Hepatocyte (in vitro differentiated cells): ENCODE measurements at regions not wholly inside any gene's neighbourhood (a gene's known extent, or its start where the extent isn't known, plus 50 kb on each side); places are given as distances from the start of the nearest gene placed in this dataset.

Source experiments
- CTCF ChIP-seq: fragments of 200-600 bp; sonication (generic); IDR thresholded peaks from 2 replicates; pipeline ENCODE4 v1.5.1; 2016; ENCODE audit warnings: antibody characterized with exemption, mild to moderate bottlenecking; ENCODE audit not compliant: poor library complexity
- EZH2 ChIP-seq: fragments of 200-600 bp; sonication (generic); IDR thresholded peaks from 2 replicates; pipeline ENCODE4 v1.6.1; 2016; ENCODE audit warnings: antibody characterized with exemption, mild to moderate bottlenecking, borderline replicate concordance

GRCh38 chr1:83101406-83101805, 897.5 kb downstream of the TTLL7 start:
- TF ChIP-seq CTCF = no peak
- TF ChIP-seq EZH2 = no peak
